ENCODE measurements at regions not wholly inside any gene's neighbourhood (a gene's known extent, or its start where the extent isn't known, plus 50 kb on each side); places are given as distances from the start of the nearest gene placed in this dataset.

DNA sequence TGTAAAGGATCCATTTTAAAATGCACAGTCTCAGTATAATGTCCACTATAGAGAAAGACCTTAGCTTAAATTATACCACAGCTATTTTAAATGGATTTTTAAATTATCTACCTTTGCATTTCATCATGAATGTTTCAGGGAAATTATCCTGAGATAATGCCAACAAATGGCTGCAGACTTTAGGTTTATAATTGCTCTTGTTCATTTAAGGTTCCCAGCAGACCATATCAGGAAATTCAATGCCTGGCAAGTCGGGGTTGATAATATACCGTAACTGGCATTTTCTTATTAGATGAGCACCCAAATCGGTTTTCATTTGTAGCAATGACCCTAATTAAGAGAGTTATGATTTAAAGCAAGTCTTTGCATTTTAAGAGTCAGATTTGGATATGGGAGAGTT, 227.1 kb upstream of the ARRDC4 start:
- Mint-ChIP-seq H3K36me3 (ENCODE audit: low read depth) (no peaks in the 10 kb centered on the region), H3K27ac (no peak overlapping the region), H3K4me3 (no peak overlapping the region), H3K27me3 (no peaks in the 10 kb centered on the region), H3K9me3 (no peaks in the 10 kb centered on the region), H3K4me1 (no peaks in the 10 kb centered on the region)
- CTCF ChIA-PET = no interaction called here
- DNase-seq = no peak
- POLR2A ChIA-PET = no interaction called here

DNA sequence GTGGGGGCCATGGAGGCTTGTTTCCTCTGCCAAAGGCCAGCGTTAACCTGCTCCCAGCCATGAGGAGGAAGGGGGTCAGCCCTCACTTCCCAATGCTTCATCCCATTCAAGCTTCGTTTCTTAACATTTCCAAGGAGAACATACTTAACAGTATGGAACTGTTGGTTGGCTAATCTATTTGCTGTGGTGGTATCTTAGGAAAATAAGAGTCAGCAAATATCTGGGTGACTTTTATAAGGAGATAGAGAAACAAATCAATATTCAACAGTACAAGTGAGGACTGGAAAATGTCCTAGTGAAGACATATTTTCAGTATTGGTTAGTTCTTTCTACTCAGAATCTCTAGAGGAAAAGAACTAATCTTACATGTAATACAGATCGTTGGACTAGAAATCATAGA, 223.8 kb upstream of the ARRDC4 start:
- Mint-ChIP-seq H3K27me3 (no peaks in the 10 kb centered on the region), H3K9me3 (no peaks in the 10 kb centered on the region), H3K27ac (no peak overlapping the region), H3K36me3 (ENCODE audit: low read depth) (no peaks in the 10 kb centered on the region), H3K4me1 (no peaks in the 10 kb centered on the region), H3K4me3 (no peak overlapping the region)
- ChIA-PET POLR2A (no interaction called here), CTCF (no interaction called here)
- DNase-seq = no peak

DNA sequence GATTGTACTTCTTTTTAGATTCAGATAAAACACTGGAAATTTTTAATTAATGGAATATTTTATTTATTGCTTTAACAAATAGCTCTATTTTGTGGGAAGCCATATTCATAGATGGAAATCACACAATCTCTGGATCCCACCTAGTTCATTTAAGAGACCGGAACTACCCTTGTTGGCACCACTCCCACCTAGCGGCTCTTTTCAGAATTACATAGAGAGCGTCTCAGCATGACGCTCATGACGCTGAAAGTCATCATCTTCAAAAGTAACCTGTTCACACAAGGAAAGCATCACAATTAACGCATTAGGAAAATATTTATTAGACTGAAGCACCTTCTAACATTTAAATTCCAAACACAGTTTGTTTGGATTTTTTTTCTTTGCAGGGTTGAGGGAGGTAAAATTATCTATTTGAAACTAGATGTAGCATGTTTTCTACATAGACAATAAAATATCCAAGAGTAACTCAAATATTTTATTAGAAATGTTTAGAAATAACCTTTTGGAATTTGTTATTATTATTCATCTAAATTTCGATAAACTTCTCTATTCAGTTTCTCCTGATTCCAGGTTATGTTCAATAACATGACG, 214.9 kb upstream of the ARRDC4 start:
- POLR2A ChIA-PET = no interaction called here
- Mint-ChIP-seq H3K27me3 (no peaks in the 10 kb centered on the region), H3K4me3 (no peak overlapping the region), H3K9me3 (no peaks in the 10 kb centered on the region), H3K36me3 (ENCODE audit: low read depth) (no peaks in the 10 kb centered on the region), H3K27ac (no peak overlapping the region), H3K4me1 (no peaks in the 10 kb centered on the region)
- CTCF ChIA-PET = no interaction called here
- peak; percentile 17 for DNase-seq

DNA sequence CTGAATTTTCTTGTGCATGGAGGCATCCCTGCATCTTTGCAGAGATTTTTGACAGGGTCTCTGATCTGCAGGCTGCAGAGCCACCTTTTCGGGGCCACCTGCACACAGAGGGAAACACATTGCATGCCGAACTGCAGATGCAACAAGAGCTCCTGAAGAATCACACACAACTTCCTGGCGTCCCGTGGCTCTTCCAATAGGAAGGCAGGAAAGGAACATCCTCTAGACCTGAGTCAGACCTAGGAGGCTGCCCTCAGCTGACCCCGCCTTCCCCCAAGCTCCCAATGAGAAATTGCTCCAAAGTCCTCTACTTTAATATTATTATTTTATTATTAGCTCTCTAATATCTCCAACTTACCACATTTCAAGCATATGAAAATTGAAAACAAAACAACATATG, 213.2 kb upstream of the ARRDC4 start:
- no peak for DNase-seq
- ChIA-PET POLR2A (no interaction called here), CTCF (no interaction called here)
- Mint-ChIP-seq H3K36me3 (ENCODE audit: low read depth) (no peaks in the 10 kb centered on the region), H3K27me3 (no peaks in the 10 kb centered on the region), H3K27ac (no peak overlapping the region), H3K9me3 (no peaks in the 10 kb centered on the region), H3K4me1 (no peaks in the 10 kb centered on the region), H3K4me3 (no peak overlapping the region)

DNA sequence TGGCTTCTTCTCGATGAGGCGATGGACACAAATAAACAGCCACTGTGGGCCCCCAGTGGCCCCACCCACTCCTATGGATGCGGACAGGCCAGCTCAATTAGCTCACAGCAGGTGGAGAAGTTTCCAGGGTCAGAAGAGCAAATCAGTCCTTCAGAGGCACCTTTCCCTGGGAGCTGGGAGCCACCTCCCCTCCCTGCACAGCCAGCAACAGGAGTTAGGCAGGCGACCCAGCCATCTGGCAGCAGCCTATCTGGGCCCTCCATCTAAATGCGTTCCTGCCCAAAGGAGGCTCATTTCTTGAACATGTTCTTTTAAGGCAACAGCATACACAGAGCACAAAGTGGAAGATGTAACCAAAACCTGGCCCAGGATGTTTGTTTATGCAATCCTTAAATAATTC, 211.9 kb upstream of the ARRDC4 start:
- no peaks in the 10 kb centered on the region for H3K36me3 Mint-ChIP-seq (ENCODE audit: low read depth)
- H3K9me3 Mint-ChIP-seq = no peaks in the 10 kb centered on the region
- ChIA-PET POLR2A (no interaction called here), CTCF (no interaction called here)
- no peak overlapping the region for H3K4me3 Mint-ChIP-seq
- no peaks in the 10 kb centered on the region for H3K4me1 Mint-ChIP-seq
- H3K27ac Mint-ChIP-seq = no peak overlapping the region
- DNase-seq = no peak
- H3K27me3 Mint-ChIP-seq = no peaks in the 10 kb centered on the region

DNA sequence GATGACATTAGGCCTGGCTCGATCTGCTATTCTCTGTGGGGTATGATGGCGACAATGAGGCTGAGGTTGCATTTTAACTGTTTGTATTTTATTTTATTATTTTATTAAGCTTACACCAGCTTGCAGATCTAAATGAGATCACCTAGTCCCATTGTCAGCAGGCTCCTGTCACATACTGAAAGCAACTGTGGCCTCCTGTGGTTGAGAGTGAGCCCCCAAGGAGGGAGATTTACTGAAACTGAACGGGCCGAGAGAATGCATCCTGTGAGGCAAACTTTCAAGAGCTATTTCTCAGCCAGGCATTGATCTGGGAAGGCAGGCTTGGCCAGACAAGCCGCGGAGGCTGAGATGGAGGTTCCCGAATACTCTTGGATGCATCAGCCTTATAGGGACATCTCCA, 210.4 kb upstream of the ARRDC4 start:
- CTCF ChIA-PET = no interaction called here
- DNase-seq = no peak

DNA sequence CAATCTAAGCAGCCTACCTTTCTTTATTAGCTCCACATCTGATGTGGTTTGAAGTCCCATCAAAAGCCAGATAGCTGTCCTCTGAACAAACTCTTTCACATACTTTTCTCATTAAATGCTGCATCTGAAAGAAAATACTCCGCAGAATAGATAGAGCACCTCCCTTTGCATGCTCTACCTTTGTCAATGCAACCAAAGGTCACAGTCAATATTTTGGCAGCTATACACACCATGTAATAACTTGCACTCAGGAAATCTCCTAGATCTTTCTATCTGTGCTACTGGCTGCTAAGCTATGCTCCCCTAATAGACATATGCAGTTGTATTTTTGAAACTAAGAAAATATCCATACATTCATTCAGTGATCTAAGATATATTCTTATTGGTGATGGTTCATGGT, 204.8 kb upstream of the ARRDC4 start:
- CTCF ChIA-PET = interaction anchor here (0.8 kb wide), 1 partner anchor 9 kb away, joined by 3 read pairs; no protein-coding TSS in a partner anchor
- POLR2A ChIA-PET = no interaction called here

More for the DNA sequence above, 210.4 kb upstream of the ARRDC4 start:
- H3K9me3 Mint-ChIP-seq = no peaks in the 10 kb centered on the region
- no peaks in the 10 kb centered on the region for H3K27me3 Mint-ChIP-seq
- H3K27ac Mint-ChIP-seq = no peak overlapping the region
- H3K4me1 Mint-ChIP-seq = no peaks in the 10 kb centered on the region
- H3K36me3 Mint-ChIP-seq (ENCODE audit: low read depth) = no peaks in the 10 kb centered on the region
- H3K4me3 Mint-ChIP-seq = no peak overlapping the region
- POLR2A ChIA-PET = no interaction called here

DNA sequence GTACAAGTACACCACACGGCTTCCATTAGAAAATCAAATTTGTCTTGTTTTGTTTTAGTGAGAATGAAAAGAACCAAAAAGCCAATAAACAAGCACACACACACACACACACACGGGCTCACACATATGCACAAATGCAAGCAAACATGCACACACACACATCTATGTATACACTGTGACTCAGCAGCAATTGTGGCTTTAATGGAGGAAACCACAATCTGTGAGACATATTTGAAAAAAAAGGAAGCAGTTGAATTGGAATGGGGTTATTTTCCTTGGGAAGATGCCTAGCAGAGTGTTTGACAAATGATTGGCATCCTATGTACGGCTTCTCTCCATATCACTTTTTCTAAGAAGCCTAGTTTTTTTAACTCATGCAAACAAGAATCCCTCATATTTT, 201.1 kb upstream of the ARRDC4 start:
- ChIA-PET POLR2A (no interaction called here), CTCF (no interaction called here)

More for the DNA sequence above, 204.8 kb upstream of the ARRDC4 start:
- H3K4me1 Mint-ChIP-seq = no peaks in the 10 kb centered on the region
- DNase-seq = no peak
- H3K27me3 Mint-ChIP-seq = no peaks in the 10 kb centered on the region
- H3K27ac Mint-ChIP-seq = no peak overlapping the region
- H3K36me3 Mint-ChIP-seq (ENCODE audit: low read depth) = no peaks in the 10 kb centered on the region
- H3K4me3 Mint-ChIP-seq = no peak overlapping the region
- H3K9me3 Mint-ChIP-seq = no peaks in the 10 kb centered on the region

DNA sequence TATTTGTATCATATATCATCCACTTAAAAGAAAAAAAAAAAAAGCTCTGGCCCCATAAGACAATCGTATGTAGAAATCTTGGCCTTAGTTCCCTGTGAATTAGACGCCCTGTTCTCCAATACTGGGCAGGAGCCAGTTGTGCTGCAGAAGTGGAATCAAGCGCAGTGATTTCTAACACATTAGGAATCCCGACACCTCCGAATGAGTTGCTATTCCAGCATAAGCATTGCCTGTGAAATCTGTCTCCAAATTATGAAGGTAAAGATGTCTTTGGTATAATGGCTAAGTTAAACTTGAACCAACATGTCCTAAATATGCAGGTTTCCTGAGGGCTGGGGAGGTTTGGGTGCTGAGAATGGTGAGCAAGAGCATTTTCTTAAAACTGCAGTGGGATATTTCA, 199.4 kb upstream of the ARRDC4 start:
- Mint-ChIP-seq H3K4me1 (no peaks in the 10 kb centered on the region), H3K9me3 (peaks cover 7% of the 10 kb centered on the region), H3K36me3 (ENCODE audit: low read depth) (no peaks in the 10 kb centered on the region), H3K4me3 (no peak overlapping the region), H3K27me3 (no peaks in the 10 kb centered on the region), H3K27ac (no peak overlapping the region)
- ChIA-PET POLR2A (no interaction called here), CTCF (no interaction called here)
- DNase-seq = no peak

More for the DNA sequence above, 201.1 kb upstream of the ARRDC4 start:
- DNase-seq = no peak
- Mint-ChIP-seq H3K9me3 (peaks cover 3% of the 10 kb centered on the region), H3K4me1 (no peaks in the 10 kb centered on the region), H3K27ac (no peak overlapping the region), H3K36me3 (ENCODE audit: low read depth) (no peaks in the 10 kb centered on the region), H3K4me3 (no peak overlapping the region), H3K27me3 (no peaks in the 10 kb centered on the region)

DNA sequence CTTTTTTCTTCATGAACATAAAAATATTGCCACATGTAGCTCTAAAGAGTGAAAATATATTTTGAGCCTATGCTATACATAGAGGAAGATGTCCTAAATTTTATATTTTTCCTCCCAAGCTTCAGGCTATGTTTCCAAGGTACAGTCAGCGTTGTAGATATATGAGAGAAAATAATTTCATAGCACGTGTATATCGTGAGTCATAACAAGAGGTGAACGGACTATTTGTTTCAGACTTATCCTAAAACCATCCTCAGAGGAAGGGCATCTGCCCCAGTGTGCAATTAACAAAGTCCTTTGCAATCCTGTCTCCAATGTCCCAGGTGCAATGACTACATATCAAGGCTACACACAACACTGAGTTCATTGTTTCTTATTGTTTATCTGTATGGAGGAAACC, 177.3 kb upstream of the ARRDC4 start:
- ChIA-PET POLR2A (no interaction called here), CTCF (no interaction called here)
- H3K4me1 Mint-ChIP-seq = no peaks in the 10 kb centered on the region
- H3K36me3 Mint-ChIP-seq (ENCODE audit: low read depth) = no peaks in the 10 kb centered on the region
- H3K27ac Mint-ChIP-seq = no peak overlapping the region
- H3K9me3 Mint-ChIP-seq = peaks cover 6% of the 10 kb centered on the region
- H3K27me3 Mint-ChIP-seq = no peaks in the 10 kb centered on the region
- no peak for DNase-seq
- no peak overlapping the region for H3K4me3 Mint-ChIP-seq

DNA sequence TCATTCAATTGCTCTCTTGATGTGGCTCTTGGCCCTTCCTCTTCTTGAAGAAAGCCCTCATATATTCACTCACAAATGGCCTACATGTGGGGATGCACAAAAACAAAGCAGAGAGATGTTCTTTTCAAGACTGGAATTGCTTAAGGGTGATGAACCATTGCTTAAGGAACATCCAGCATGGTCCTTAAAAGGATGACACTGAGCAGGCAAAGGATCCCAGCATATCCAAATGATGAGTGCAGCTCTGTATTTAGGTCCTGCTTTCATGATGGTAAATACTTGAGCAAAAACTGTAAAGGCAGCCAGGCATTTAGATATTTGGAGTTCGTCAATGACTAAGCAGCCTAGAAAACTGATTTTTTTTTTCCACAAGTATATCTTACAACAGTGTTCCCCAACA, 173.8 kb upstream of the ARRDC4 start:
- ChIA-PET POLR2A (no interaction called here), CTCF (no interaction called here)
- DNase-seq = no peak
- H3K4me1 Mint-ChIP-seq = no peaks in the 10 kb centered on the region
- H3K27ac Mint-ChIP-seq = no peak overlapping the region
- peaks cover 3% of the 10 kb centered on the region for H3K9me3 Mint-ChIP-seq
- no peaks in the 10 kb centered on the region for H3K27me3 Mint-ChIP-seq
- no peak overlapping the region for H3K4me3 Mint-ChIP-seq
- no peaks in the 10 kb centered on the region for H3K36me3 Mint-ChIP-seq (ENCODE audit: low read depth)

DNA sequence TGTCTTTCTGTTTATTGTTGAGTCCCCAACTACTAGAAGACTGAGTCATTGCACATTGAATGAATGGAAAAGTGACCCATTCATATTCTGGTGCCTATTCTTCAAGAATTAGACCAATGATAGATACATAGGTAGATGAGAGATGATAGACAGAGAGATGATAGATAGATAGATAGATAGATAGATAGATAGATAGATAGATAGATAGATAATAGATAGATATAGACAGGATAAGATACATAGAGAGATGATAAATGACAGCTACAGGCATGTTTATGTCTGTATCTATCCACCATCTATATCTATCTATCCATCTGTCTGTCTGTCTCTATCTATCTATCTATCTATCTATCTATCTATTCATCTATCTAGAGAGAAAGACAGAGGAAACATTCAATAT, 170.3 kb upstream of the ARRDC4 start:
- Mint-ChIP-seq H3K9me3 (no peaks in the 10 kb centered on the region), H3K4me3 (no peak overlapping the region), H3K36me3 (ENCODE audit: low read depth) (no peaks in the 10 kb centered on the region), H3K27me3 (no peaks in the 10 kb centered on the region), H3K4me1 (no peaks in the 10 kb centered on the region), H3K27ac (no peak overlapping the region)
- ChIA-PET CTCF (no interaction called here), POLR2A (no interaction called here)
- DNase-seq = no peak

DNA sequence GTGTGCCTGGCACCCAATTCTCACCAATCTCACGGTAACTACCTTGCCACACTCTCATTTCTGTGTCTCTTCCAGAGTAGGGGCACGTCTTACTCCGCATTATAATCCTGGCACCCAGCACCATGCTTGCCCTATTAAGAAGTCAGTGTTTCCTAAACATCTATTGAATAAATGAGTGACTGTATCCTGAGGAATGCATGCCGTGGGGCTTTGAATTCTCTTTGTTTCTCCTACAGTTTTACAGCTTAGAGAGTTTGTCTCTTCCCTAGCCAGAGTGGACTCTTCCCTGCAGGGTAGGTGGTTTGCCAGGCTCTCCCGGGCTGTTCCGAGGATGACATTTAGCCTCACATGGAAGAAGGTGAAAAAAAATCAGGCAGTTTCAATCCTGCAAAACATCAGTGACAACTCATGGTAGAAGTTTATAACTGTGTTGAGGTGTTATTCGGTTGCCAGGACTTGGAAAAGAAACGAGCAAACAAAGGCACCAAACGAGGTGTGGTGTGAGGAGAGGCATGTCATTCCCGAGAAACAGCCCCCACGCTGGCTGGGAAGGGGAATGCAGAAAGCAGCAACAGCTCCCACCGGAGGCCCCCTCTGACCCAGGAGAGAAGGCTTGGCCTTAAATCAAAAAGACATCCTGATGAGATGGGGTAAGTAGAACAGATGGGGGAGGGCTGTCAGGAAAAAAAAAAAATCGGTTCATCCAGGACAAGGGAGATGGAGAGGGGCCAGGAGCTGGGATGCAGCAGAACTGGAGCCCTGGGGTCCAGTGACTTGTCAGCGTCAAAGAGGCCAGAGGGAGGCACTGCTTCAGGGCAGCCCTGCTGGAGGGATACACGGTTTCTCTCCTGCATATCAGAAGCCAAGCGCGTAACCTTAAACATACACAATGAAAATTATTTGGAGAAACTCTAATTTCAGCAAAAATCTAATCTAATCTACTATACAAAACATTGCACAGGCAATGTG, 168.4 kb upstream of the ARRDC4 start:
- Mint-ChIP-seq H3K9me3 (no peaks in the 10 kb centered on the region), H3K27ac (no peak overlapping the region), H3K4me1 (no peaks in the 10 kb centered on the region), H3K27me3 (no peaks in the 10 kb centered on the region), H3K4me3 (no peak overlapping the region), H3K36me3 (ENCODE audit: low read depth) (no peaks in the 10 kb centered on the region)
- ChIA-PET CTCF (no interaction called here), POLR2A (no interaction called here)
- no peak for DNase-seq

DNA sequence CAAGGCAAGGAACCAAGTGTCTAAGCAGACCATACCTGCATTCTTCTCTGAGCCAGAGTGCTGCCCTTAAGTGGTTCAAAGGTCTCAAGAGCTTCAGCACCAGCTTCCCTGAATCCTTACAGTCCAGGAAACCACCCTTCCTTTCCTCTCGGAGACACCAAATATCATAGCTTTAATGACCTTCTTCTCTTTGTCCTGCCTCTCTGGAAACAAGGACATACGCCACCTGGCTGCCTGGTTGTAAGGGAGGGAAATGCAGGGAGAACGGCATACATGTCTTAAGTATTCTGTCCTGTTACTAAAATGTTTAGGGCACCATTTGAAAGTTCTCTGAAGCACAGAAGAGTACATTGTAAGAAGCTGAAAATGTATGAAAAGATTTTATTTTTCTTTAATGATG, 155.6 kb upstream of the ARRDC4 start:
- Mint-ChIP-seq H3K9me3 (peaks cover 12% of the 10 kb centered on the region), H3K27me3 (no peaks in the 10 kb centered on the region), H3K4me1 (no peaks in the 10 kb centered on the region), H3K4me3 (no peak overlapping the region), H3K36me3 (ENCODE audit: low read depth) (no peaks in the 10 kb centered on the region), H3K27ac (no peak overlapping the region)
- DNase-seq = no peak
- ChIA-PET CTCF (no interaction called here), POLR2A (no interaction called here)
